Kasumi-1 (cell line): ENCODE measurements at regions not wholly inside any gene's neighbourhood (a gene's known extent, or its start where the extent isn't known, plus 50 kb on each side); places are given as distances from the start of the nearest gene placed in this dataset.
"Not testable (repeated sequence)": the region's sequence is repeated elsewhere in the genome, so short reads cannot be mapped to it uniquely, and the experiment has no call there.

Source experiments
- DNase-seq, 2 experiments: peaks; one replicate each; lab custom pipeline; 2025; lab: John Stamatoyannopoulos, UW

- no peak for DNase-seq
Observed at GRCh38 chr5:145574889-145575573, 260.1 kb downstream of the PRELID2 start.

- DNase-seq: no peak
Observed at GRCh38 chr5:145568581-145568980, 266.6 kb downstream of the PRELID2 start.

- DNase-seq: no peak
Observed at GRCh38 chr5:145562931-145563330, 272.2 kb downstream of the PRELID2 start.

GRCh38 chr5:145558288-145558687 is 276.9 kb downstream of the PRELID2 start:
- no peak for DNase-seq

- no peak for DNase-seq
Observed at GRCh38 chr5:145557345-145557744, 277.8 kb downstream of the PRELID2 start.

- no peak for DNase-seq
Observed at GRCh38 chr5:145554399-145554798, 280.7 kb downstream of the PRELID2 start.

GRCh38 chr5:145553177-145553576 is 282.0 kb downstream of the PRELID2 start:
- DNase-seq: no peak

GRCh38 chr5:145551714-145552113 is 283.4 kb downstream of the PRELID2 start:
- DNase-seq: no peak

- no peak for DNase-seq
Observed at GRCh38 chr5:145548097-145548496, 287.0 kb downstream of the PRELID2 start.

- no peak for DNase-seq
Observed at GRCh38 chr5:145544401-145544800, 290.7 kb downstream of the PRELID2 start.

GRCh38 chr5:145543968-145544367 is 291.2 kb downstream of the PRELID2 start:
- no peak for DNase-seq

GRCh38 chr5:145540375-145540774 is 294.8 kb downstream of the PRELID2 start:
- DNase-seq: no peak

GRCh38 chr5:145539201-145539600 is 295.9 kb downstream of the PRELID2 start:
- DNase-seq: no peak

- DNase-seq: no peak
Observed at GRCh38 chr5:145536133-145536532, 299.0 kb downstream of the PRELID2 start.

- no peak for DNase-seq
Observed at GRCh38 chr5:145531038-145531734, 304.0 kb downstream of the PRELID2 start.

GRCh38 chr5:145521523-145521922 is 313.6 kb downstream of the PRELID2 start:
- DNase-seq: no peak

GRCh38 chr5:145521066-145521465 is 314.1 kb downstream of the PRELID2 start:
- DNase-seq: no peak

- DNase-seq: no peak
Observed at GRCh38 chr5:145520335-145520734, 314.8 kb downstream of the PRELID2 start.

- not testable (repeated sequence) for DNase-seq
Observed at GRCh38 chr5:145517588-145517987, 317.6 kb downstream of the PRELID2 start.

- DNase-seq: no peak
Observed at GRCh38 chr5:145511351-145511750, 323.8 kb downstream of the PRELID2 start.

- no peak for DNase-seq
Observed at GRCh38 chr5:145510769-145511168, 324.4 kb downstream of the PRELID2 start.

GRCh38 chr5:145510324-145510723 is 324.8 kb downstream of the PRELID2 start:
- no peak for DNase-seq

- DNase-seq: no peak
Observed at GRCh38 chr5:145509336-145510136, 325.6 kb downstream of the PRELID2 start.
